Naive thymus-derived CD8-positive, alpha-beta T cell (primary cell): ENCODE measurements at regions not wholly inside any gene's neighbourhood (a gene's known extent, or its start where the extent isn't known, plus 50 kb on each side); places are given as distances from the start of the nearest gene placed in this dataset.

Experiments used
- ATAC-seq, 2 donors: fragments of 150-1000 bp; cut with Tn5 transposase in 1 of 2; sonication (Bioruptor Pico), chemical (Tn5 transposase) in 1 of 2; 1 replicate in 1 of 2; 2 replicates in 1 of 2; pipeline ENCODE4 v1.10.0; 2021; ENCODE audit warnings: mild to moderate bottlenecking in 2 of 2, moderate library complexity in 2 of 2
- POLR2A ChIA-PET: fragments of 350-600 bp; sonication (Branson Sonifier 250); formaldehyde crosslinking; loops from one replicate; lab custom pipeline; 2021; ENCODE audit warnings: antibody characterized with exemption; lab: Charles Lee
- DNase-seq, 10 donors: peaks; one replicate each; pipeline versions ENCODE4 v3.0.0 to v3.0.0-alpha.2; 2020 to 2022
- H3K27ac Mint-ChIP-seq, 10 donors: one replicate each; pipeline ENCODE4 v1.8.0; 2020 to 2022; ENCODE audit warnings: mild to moderate bottlenecking in 10 of 10, mixed read lengths in 10 of 10, moderate library complexity in 4 of 10, inconsistent platforms in 1 of 10
- H3K27me3 Mint-ChIP-seq, 5 donors: one replicate each; pipeline ENCODE4 v1.8.0; 2021 to 2022; ENCODE audit warnings: mixed read lengths in 5 of 5
- H3K36me3 Mint-ChIP-seq, 3 donors: one replicate each; pipeline ENCODE4 v1.8.0; 2020 to 2022; ENCODE audit warnings: mixed read lengths in 3 of 3, mild to moderate bottlenecking in 2 of 3, inconsistent platforms in 1 of 3
- H3K4me1 Mint-ChIP-seq, 4 donors: one replicate each; pipeline ENCODE4 v1.8.0; 2021 to 2022; ENCODE audit warnings: mixed read lengths in 4 of 4
- H3K4me3 Mint-ChIP-seq, 10 donors: one replicate each; pipeline ENCODE4 v1.8.0; 2020 to 2022; ENCODE audit warnings: mild to moderate bottlenecking in 10 of 10, mixed read lengths in 10 of 10, moderate library complexity in 6 of 10, inconsistent platforms in 1 of 10
- H3K9me3 Mint-ChIP-seq, 9 donors: one replicate each; pipeline ENCODE4 v1.8.0; 2020 to 2022; ENCODE audit warnings: mixed read lengths in 9 of 9, mild to moderate bottlenecking in 3 of 9, inconsistent platforms in 1 of 9, moderate library complexity in 1 of 9

- H3K4me1 Mint-ChIP-seq, result peaks cover 0 to 9% (median 1%) of the 10 kb centered on the region in 4 donors
- no peaks in the 10 kb centered on the region for H3K36me3 Mint-ChIP-seq
- DNase-seq (no peak), ATAC-seq (no peak)
- no peaks in the 10 kb centered on the region for H3K9me3 Mint-ChIP-seq
- H3K27me3 Mint-ChIP-seq, result peaks cover 0 to 10% (median 3%) of the 10 kb centered on the region in 5 donors
- no peak overlapping the region for H3K27ac Mint-ChIP-seq
- POLR2A ChIA-PET, result no interaction called here
- no peak overlapping the region for H3K4me3 Mint-ChIP-seq
These were observed 77.5 kb upstream of the GRB10 start for GRCh38 chr7:50860174-50860573.

- ATAC-seq, result no peak
- no peak overlapping the region for H3K4me3 Mint-ChIP-seq
These were observed 76.0 kb upstream of the GRB10 start for GRCh38 chr7:50858528-50859245.

GRCh38 chr7:50857804-50858489, 75.3 kb upstream of the GRB10 start:
- POLR2A ChIA-PET, result no interaction called here
- Mint-ChIP-seq H3K4me1 (peaks cover 0 to 2% (median 0%) of the 10 kb centered on the region in 4 donors), H3K27ac (no peak overlapping the region), H3K36me3 (no peaks in the 10 kb centered on the region), H3K27me3 (peaks cover 0 to 10% (median 3%) of the 10 kb centered on the region in 5 donors), H3K4me3 (no peak overlapping the region), H3K9me3 (no peaks in the 10 kb centered on the region)
- ATAC-seq (no peak), DNase-seq (no peak)

More at GRCh38 chr7:50858528-50859245, 76.0 kb upstream of the GRB10 start:
- DNase-seq, result no peak
- Mint-ChIP-seq H3K27me3 (peaks cover 0 to 10% (median 3%) of the 10 kb centered on the region in 5 donors), H3K4me1 (peaks cover 0 to 9% (median 1%) of the 10 kb centered on the region in 4 donors), H3K27ac (no peak overlapping the region), H3K9me3 (no peaks in the 10 kb centered on the region), H3K36me3 (no peaks in the 10 kb centered on the region)
- POLR2A ChIA-PET, result no interaction called here

GRCh38 chr7:50856806-50857205, 74.1 kb upstream of the GRB10 start:
- POLR2A ChIA-PET, result no interaction called here
- Mint-ChIP-seq H3K27ac (no peak overlapping the region), H3K36me3 (no peaks in the 10 kb centered on the region), H3K27me3 (peaks cover 0 to 10% (median 3%) of the 10 kb centered on the region in 5 donors), H3K9me3 (no peaks in the 10 kb centered on the region), H3K4me1 (no peaks in the 10 kb centered on the region), H3K4me3 (no peak overlapping the region)
- ATAC-seq (no peak), DNase-seq (no peak)

GRCh38 chr7:50856231-50856630, 73.5 kb upstream of the GRB10 start:
- no peaks in the 10 kb centered on the region for H3K36me3 Mint-ChIP-seq
- POLR2A ChIA-PET, result no interaction called here
- H3K27ac Mint-ChIP-seq, result no peak overlapping the region
- no peak overlapping the region for H3K4me3 Mint-ChIP-seq
- H3K27me3 Mint-ChIP-seq, result peaks cover 0 to 10% (median 3%) of the 10 kb centered on the region in 5 donors
- H3K9me3 Mint-ChIP-seq, result no peaks in the 10 kb centered on the region
- ATAC-seq (no peak), DNase-seq (no peak)
- H3K4me1 Mint-ChIP-seq, result no peaks in the 10 kb centered on the region

- Mint-ChIP-seq H3K9me3 (no peaks in the 10 kb centered on the region), H3K36me3 (no peaks in the 10 kb centered on the region), H3K27ac (peak overlapping the region in 1 of 10 donors; percentile 40), H3K4me1 (no peaks in the 10 kb centered on the region), H3K27me3 (peaks cover 0 to 5% (median 3%) of the 10 kb centered on the region in 5 donors), H3K4me3 (no peak overlapping the region)
- POLR2A ChIA-PET, result no interaction called here
- no peak for ATAC-seq
- DNase-seq, result no peak
These were observed 72.8 kb upstream of the GRB10 start for GRCh38 chr7:50855526-50855925.

- no peaks in the 10 kb centered on the region for H3K4me1 Mint-ChIP-seq
- H3K27me3 Mint-ChIP-seq, result peaks cover 0 to 8% (median 3%) of the 10 kb centered on the region in 5 donors
- H3K4me3 Mint-ChIP-seq, result no peak overlapping the region
- no peak for DNase-seq
- H3K36me3 Mint-ChIP-seq, result no peaks in the 10 kb centered on the region
- H3K9me3 Mint-ChIP-seq, result peaks cover 0 to 4% (median 0%) of the 10 kb centered on the region in 9 donors
- ATAC-seq, result no peak
- POLR2A ChIA-PET, result no interaction called here
- H3K27ac Mint-ChIP-seq, result no peak overlapping the region
These were observed 72.1 kb upstream of the GRB10 start for GRCh38 chr7:50854831-50855230.

- POLR2A ChIA-PET, result no interaction called here
- ATAC-seq (no peak), DNase-seq (no peak)
- peaks cover 0 to 14% (median 5%) of the 10 kb centered on the region in 5 donors for H3K27me3 Mint-ChIP-seq
- peaks cover 0 to 10% (median 0%) of the 10 kb centered on the region in 9 donors for H3K9me3 Mint-ChIP-seq
- H3K36me3 Mint-ChIP-seq, result no peaks in the 10 kb centered on the region
- H3K4me3 Mint-ChIP-seq, result no peak overlapping the region
- H3K4me1 Mint-ChIP-seq, result no peaks in the 10 kb centered on the region
- peak overlapping the region in 1 of 10 donors; percentile 7 for H3K27ac Mint-ChIP-seq
These were observed 71.6 kb upstream of the GRB10 start for GRCh38 chr7:50854247-50854646.

- POLR2A ChIA-PET, result no interaction called here
- no peak overlapping the region for H3K4me3 Mint-ChIP-seq
These were observed 70.6 kb upstream of the GRB10 start for GRCh38 chr7:50853311-50853710.

GRCh38 chr7:50852901-50853300, 70.2 kb upstream of the GRB10 start:
- Mint-ChIP-seq H3K4me1 (no peaks in the 10 kb centered on the region), H3K9me3 (peaks cover 0 to 11% (median 0%) of the 10 kb centered on the region in 9 donors), H3K4me3 (no peak overlapping the region), H3K27me3 (peaks cover 0 to 11% (median 4%) of the 10 kb centered on the region in 5 donors), H3K27ac (no peak overlapping the region), H3K36me3 (no peaks in the 10 kb centered on the region)
- DNase-seq, result peak in 1 of 10 donors; percentile 4
- no peak for ATAC-seq
- POLR2A ChIA-PET, result no interaction called here

More at GRCh38 chr7:50853311-50853710, 70.6 kb upstream of the GRB10 start:
- no peak for DNase-seq
- ATAC-seq, result no peak
- peaks cover 0 to 13% (median 4%) of the 10 kb centered on the region in 5 donors for H3K27me3 Mint-ChIP-seq
- no peak overlapping the region for H3K27ac Mint-ChIP-seq
- peaks cover 0 to 11% (median 0%) of the 10 kb centered on the region in 9 donors for H3K9me3 Mint-ChIP-seq
- no peaks in the 10 kb centered on the region for H3K36me3 Mint-ChIP-seq
- H3K4me1 Mint-ChIP-seq, result no peaks in the 10 kb centered on the region

GRCh38 chr7:50851891-50852290, 69.2 kb upstream of the GRB10 start:
- H3K27me3 Mint-ChIP-seq, result peaks cover 0 to 11% (median 4%) of the 10 kb centered on the region in 5 donors
- peaks cover 0 to 11% (median 0%) of the 10 kb centered on the region in 9 donors for H3K9me3 Mint-ChIP-seq
- no peak overlapping the region for H3K27ac Mint-ChIP-seq
- POLR2A ChIA-PET, result no interaction called here
- DNase-seq (no peak), ATAC-seq (no peak)
- H3K4me1 Mint-ChIP-seq, result no peaks in the 10 kb centered on the region
- H3K4me3 Mint-ChIP-seq, result no peak overlapping the region
- no peaks in the 10 kb centered on the region for H3K36me3 Mint-ChIP-seq

- Mint-ChIP-seq H3K27ac (no peak overlapping the region), H3K27me3 (peaks cover 0 to 11% (median 4%) of the 10 kb centered on the region in 5 donors), H3K9me3 (peaks cover 0 to 11% (median 0%) of the 10 kb centered on the region in 9 donors), H3K36me3 (no peaks in the 10 kb centered on the region), H3K4me3 (no peak overlapping the region), H3K4me1 (no peaks in the 10 kb centered on the region)
- ATAC-seq, result no peak
- POLR2A ChIA-PET, result no interaction called here
- DNase-seq, result no peak
These were observed 68.8 kb upstream of the GRB10 start for GRCh38 chr7:50851451-50851850.

- peaks cover 0 to 11% (median 4%) of the 10 kb centered on the region in 5 donors for H3K27me3 Mint-ChIP-seq
- ATAC-seq, result no peak
- H3K4me1 Mint-ChIP-seq, result no peaks in the 10 kb centered on the region
- POLR2A ChIA-PET, result no interaction called here
- H3K36me3 Mint-ChIP-seq, result peaks cover 0 to 6% (median 0%) of the 10 kb centered on the region in 3 donors
- peaks cover 0 to 17% (median 10%) of the 10 kb centered on the region in 9 donors for H3K9me3 Mint-ChIP-seq
- no peak for DNase-seq
- H3K27ac Mint-ChIP-seq, result no peak overlapping the region
- no peak overlapping the region for H3K4me3 Mint-ChIP-seq
These were observed 67.3 kb upstream of the GRB10 start for GRCh38 chr7:50849991-50850390.
